NCI-H446 treated with DMSO at 0.1 percent for 48 hours (cell line): ENCODE measurements at regions not wholly inside any gene's neighbourhood (a gene's known extent, or its start where the extent isn't known, plus 50 kb on each side); places are given as distances from the start of the nearest gene placed in this dataset.
A peak's percentile ranks its signal among the peaks of the same experiment; 100 is the strongest.
"Not testable (repeated sequence)": the region's sequence is repeated elsewhere in the genome, so short reads cannot be mapped to it uniquely, and the experiment has no call there.

Experiments
- DNase-seq: peaks from one replicate; lab custom pipeline; 2025; lab: John Stamatoyannopoulos, UW

DNA sequence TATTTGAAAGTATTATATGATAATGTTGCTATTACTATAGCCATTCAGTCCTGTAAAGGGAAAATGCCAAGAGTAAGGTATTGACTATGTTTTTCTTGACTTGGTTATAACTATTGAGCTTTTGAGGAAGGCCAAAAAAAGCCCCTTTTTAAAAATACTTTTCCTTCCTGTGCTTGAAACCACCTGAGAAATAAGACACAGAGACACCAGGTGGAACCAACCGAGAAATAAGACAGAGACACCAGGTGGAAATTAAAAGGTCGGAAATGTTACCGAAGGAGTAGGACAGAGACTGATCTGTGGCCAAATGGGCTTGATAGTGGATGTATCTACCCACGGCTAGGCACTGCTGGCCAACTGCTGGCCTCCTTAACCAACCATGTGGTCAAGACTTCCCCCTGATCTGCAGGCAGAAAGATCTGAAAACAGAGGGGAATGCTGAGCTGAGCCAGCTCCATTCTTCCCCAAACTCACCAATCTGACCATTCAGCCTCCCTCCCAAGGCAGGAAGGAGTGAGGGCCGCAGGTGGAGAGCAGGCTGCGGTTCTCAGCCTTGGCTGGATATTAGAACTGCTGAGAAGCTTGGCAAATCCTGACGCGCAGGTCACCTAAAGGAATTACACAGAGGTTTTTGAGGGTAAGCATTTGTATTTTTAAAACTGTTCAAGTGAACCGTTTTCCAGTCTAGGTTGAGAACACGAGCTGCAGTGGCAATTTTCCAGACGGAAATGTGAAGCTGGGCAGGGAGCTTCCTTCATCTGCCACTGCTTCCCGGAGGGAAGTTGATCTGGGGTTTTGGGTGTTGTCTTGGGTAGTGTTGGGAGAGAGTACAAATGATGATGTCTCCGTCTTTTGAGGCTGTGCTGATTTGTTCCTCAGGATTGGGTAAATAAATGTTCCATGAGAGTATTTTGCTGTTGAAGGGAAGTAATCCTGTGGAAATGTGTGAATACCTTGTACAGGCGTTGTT is 121.7 kb upstream of the EXOC2 start:
- DNase-seq, result no peak

GRCh38 chr6:811831-812230 is 118.9 kb upstream of the EXOC2 start:
- DNase-seq, result no peak

DNA sequence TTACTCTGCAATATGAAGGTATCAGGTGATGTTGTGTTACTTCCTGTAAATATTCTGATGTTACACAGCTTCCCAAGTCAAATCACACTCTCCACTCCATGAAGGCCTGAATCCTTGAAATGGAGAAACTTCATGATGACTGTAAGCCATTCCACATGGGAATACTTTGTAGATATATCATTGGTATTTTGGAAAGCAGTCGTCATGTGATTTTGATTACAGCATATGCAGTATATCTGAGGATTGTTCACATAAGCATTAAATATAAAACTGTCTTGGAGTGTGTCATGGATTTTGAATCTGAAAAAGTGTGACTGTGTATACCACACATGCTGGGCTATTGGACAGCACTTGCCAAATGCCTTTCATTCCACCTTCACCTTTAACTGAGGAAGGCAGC is 118.3 kb upstream of the EXOC2 start:
- DNase-seq, result no peak

DNA sequence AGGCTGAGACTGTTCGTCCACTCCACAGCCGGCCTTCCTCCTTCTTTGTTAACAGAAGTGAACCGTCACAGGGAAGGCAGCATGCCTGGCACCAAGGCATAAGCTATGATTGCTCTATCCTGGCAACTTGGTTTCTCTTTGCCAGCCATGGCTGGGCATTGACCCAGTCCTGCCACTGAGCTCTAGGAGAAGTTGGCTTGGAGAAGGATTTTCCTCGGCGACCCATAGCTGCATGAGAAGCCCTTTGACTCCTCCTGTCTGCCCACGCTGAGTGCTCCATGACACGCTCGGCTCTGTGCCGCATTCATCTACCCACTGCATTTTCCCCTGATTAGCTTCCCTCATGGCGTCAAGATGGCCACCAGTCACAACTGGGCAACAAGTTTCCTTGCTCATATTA is 111.8 kb upstream of the EXOC2 start:
- no peak for DNase-seq

- no peak for DNase-seq
Observed at GRCh38 chr6:804317-804716, 111.4 kb upstream of the EXOC2 start.

DNA sequence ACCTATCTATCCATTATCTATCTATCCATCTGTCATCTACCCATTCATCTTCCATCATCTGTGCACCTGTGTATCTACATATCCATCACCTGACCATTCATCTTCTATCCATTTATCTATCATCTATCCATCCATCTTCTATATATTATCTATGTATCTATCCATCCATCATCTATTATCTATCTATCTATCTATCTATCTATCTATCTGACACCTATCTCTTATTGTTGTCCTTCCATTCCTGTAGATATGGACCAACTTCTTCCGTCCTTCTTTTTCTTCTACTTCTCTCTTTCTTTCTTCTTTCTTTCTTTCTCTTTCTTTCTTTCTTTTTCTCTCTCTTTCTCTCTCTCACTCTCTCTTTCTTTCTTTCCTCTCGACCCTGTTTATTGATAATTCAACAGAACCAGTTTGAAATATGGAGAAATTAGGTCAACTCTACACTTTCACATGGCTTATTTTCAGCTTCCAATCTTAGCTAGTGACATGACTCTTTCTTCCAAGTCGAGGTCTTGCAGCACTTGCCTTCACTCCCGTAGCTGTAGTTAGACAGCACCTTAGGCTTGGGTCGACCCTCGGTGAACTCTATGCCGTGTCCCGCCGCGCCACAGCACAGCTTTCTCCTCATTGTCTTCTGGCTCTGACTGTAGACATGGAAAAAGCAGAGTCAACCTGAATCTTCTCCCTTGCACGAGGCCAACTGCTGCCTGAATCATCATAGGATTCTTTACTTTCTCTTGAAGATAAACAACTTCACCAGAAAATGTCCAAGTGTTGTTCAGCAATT is 110.4 kb upstream of the EXOC2 start:
- no peak for DNase-seq

- DNase-seq, result no peak
Observed at GRCh38 chr6:802701-803100, 109.8 kb upstream of the EXOC2 start.

- DNase-seq, result not testable (repeated sequence)
Observed at GRCh38 chr6:802223-802622, 109.3 kb upstream of the EXOC2 start.

GRCh38 chr6:799769-800168 is 106.8 kb upstream of the EXOC2 start:
- DNase-seq, result no peak

- peak; percentile 6 for DNase-seq
Observed at GRCh38 chr6:797479-798077, 104.6 kb upstream of the EXOC2 start.

- no peak for DNase-seq
Observed at GRCh38 chr6:795046-795685, 102.2 kb upstream of the EXOC2 start.

- DNase-seq, result no peak
Observed at GRCh38 chr6:793261-793660, 100.3 kb upstream of the EXOC2 start.

DNA sequence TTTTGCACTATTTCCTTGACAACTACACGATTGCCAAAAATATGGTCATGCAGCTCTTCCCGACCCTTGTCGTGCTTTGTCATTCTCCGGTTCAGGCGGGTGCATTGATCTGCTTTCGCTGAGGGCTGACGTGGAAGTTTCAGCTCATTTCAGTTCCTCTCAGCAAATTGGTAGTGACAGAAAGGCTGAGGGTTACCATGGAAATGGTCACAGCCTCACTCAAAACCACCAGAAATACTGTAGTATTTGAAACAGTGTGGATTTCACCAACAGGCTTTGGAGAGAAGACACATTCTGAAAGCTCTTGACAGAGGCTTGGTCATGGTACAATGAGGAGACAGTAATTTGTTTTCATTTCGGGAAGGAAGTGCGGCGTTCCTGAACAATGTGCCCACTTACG is 99.7 kb upstream of the EXOC2 start:
- no peak for DNase-seq

DNA sequence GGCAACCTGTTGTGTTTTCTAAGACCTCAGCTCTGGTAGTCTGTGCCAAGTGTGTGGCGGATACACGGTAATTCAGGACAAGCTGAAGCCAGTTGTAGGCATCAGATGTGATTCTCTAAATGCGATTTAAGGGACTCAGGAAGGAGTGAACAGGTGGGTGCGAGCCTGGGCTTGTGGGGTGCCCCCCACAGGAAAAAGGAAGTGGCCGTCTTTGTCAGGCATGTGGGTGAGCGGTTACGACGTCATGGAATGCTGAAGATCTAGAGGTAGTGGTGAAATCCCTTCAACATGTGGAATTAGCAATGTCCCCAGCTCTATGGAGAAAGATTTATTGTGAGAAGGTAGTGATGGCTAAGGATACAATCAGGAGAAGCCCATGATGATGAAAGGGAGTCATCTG is 95.1 kb upstream of the EXOC2 start:
- DNase-seq, result no peak

- DNase-seq, result no peak
Observed at GRCh38 chr6:786946-787763, 94.2 kb upstream of the EXOC2 start.

DNA sequence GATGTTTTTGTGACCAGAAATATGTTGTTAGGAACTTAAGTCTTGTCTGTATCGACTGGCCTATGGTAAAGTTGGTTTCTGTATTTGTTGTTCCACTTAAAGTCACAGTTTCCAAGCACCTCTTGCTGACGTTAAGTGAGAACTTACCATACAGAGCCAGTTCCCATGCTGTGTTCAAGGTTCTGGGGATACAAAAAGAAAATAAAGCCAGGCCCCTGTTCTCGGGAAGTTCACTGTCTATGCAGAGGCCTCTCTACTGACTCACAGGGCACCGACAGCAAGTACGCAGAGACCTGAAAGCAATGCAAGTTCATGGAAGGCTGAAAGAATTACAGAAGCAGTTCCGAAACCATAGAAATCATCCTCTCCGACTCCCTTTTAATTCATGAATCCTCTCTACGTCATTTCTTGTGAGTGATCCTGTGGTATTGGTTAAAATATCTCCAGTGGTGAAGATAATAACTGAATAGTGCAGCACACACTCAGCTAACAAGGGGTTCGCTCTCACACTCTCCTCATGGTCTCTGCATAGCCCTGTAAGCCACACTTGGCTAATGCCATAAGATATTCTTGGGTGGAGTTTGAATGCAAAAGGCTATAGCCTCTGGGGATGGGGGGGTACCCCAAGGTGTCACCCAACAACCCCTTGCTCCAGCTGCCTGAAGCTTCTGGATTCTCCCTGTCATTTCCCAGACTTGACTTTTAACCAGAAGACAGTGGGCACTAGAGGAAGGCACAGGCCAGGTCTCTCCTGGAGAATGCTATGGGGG is 91.2 kb upstream of the EXOC2 start:
- DNase-seq, result no peak

DNA sequence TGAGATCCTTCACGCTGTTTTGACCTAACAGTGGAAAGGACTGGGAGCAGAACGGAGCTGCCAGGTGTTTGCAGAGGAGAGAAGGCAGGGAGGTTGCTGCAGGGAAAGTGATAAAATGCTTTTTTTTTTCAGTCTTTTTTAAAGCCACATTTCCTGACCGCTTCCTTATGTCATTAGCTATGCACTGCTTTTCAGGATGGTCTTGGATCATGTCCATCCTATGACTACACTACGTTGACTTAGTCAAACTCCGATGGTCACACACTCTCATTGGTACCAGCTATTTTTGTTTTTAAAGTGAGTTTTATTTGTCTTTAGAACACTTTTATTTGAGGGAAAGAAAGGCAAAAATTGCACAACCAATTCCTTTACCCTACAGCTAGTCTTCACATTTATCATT is 89.2 kb upstream of the EXOC2 start:
- no peak for DNase-seq

DNA sequence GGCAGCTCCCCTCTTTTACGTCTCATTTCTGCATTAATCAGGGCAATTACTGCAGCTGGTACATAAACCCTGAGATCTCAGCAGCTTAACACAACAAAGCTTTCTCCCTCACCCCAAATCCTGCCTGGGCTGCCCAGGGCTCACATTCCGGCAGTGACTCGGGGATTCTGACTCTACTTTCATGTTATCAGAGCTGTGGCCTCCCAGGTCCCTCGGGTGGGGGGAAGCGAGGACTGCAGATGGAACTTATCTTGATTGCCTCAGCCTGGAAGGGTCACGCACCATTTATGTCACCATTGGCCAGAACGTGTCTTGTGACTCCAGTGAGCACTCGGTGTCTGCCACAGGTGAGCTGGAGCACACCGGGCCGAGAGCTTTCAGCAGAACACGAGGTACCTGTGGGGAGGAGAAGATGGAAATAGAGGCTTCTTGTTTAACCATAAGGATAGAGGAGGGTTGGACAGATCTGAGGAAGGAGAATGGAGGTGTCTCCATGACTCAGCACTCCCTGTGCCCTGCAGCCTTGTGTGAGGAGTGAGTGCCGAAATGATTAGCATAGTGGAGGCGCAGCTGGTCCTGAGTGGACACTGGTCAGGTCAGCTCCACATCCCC is 88.5 kb upstream of the EXOC2 start:
- no peak for DNase-seq

- no peak for DNase-seq
Observed at GRCh38 chr6:780706-781105, 87.8 kb upstream of the EXOC2 start.

DNA sequence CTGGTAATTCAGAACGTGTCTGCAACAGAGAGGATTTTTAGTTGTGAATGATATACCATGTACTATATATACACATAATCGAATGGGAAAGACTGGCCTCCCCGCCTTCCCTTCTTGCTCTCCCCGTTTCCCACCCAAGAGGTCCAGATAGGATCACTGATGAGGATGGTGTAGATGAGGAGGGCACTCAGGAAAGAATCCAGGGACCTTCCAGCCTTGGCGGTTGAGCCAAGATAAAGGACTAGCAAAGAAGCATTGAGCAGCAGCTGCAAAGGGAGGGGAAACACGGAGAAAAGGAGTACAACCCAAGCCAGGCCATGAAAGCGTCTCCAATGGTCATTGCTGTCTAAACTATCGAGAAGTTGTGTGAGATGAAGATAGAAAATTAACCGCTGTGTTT is 84.0 kb upstream of the EXOC2 start:
- DNase-seq, result no peak
